ENCODE measurements at regions not wholly inside any gene's neighbourhood (a gene's known extent, or its start where the extent isn't known, plus 50 kb on each side); places are given as distances from the start of the nearest gene placed in this dataset.

GRCh38 chr3:159340877-159341500 is 539.1 kb downstream of the MFSD1 start:
- TF ChIP-seq MXI1 (conservative IDR thresholded peaks at IDR 0.05; ENCODE audit: poor library complexity, severe bottlenecking) = no peak
- TF ChIP-seq SMC3 (conservative IDR thresholded peaks at IDR 0.05; ENCODE audit: poor library complexity) = no peak
- no peak for TF ChIP-seq REST (IDR thresholded peaks at IDR 0.05; ENCODE audit: borderline replicate concordance)
- TF ChIP-seq TAF1 (IDR thresholded peaks at IDR 0.05; ENCODE audit: low read depth) = no peak
- no peak for TF ChIP-seq EZH2 (IDR thresholded peaks at IDR 0.05; ENCODE audit: borderline replicate concordance, insufficient read depth, low read length, poor library complexity, severe bottlenecking)
- TF ChIP-seq POLR2AphosphoS5 (IDR thresholded peaks at IDR 0.05) = no peak
- no peak for TF ChIP-seq CTCF (IDR thresholded peaks at IDR 0.05; ENCODE audit: poor library complexity, severe bottlenecking)
- TF ChIP-seq EP300 (conservative IDR thresholded peaks at IDR 0.05; ENCODE audit: poor library complexity, severe bottlenecking) = no peak
- TF ChIP-seq RAD21 (conservative IDR thresholded peaks at IDR 0.05) = no peak
- Histone ChIP-seq H3K79me2 (replicated peaks; ENCODE audit: insufficient read depth, low read length) (no peaks in the 10 kb centered on the region), H4K20me1 (ENCODE audit: insufficient read depth) (no peaks in the 10 kb centered on the region), H3K27ac (ENCODE audit: low read length) (no peak overlapping the region), H3K9ac (ENCODE audit: low read length) (no peak overlapping the region), H3K4me2 (ENCODE audit: low read length) (no peak overlapping the region), H3K4me3 (ENCODE audit: low read length) (no peak overlapping the region), H3K9me2 (ENCODE audit: insufficient read depth, low read length) (no peaks in the 10 kb centered on the region), H2AFZ (ENCODE audit: low read depth, low read length) (no peak overlapping the region), H3F3A (ENCODE audit: insufficient read depth, low read length, poor library complexity, severe bottlenecking) (no peaks in the 10 kb centered on the region), H3K27me3 (ENCODE audit: insufficient read depth, low read depth, low read length) (no peaks in the 10 kb centered on the region), H3K9me3 (ENCODE audit: low read length) (no peaks in the 10 kb centered on the region), H3K36me3 (ENCODE audit: insufficient read depth, low read length) (no peaks in the 10 kb centered on the region)

- no peaks in the 10 kb centered on the region for H3K9me2 ChIP-seq (ENCODE audit: insufficient read depth, low read length)
- TF ChIP-seq SMC3 (conservative IDR thresholded peaks at IDR 0.05; ENCODE audit: poor library complexity) = no peak
- no peak for TF ChIP-seq TAF1 (IDR thresholded peaks at IDR 0.05; ENCODE audit: low read depth)
- no peak for TF ChIP-seq EZH2 (IDR thresholded peaks at IDR 0.05; ENCODE audit: borderline replicate concordance, insufficient read depth, low read length, poor library complexity, severe bottlenecking)
- TF ChIP-seq MXI1 (conservative IDR thresholded peaks at IDR 0.05; ENCODE audit: poor library complexity, severe bottlenecking) = no peak
- TF ChIP-seq REST (IDR thresholded peaks at IDR 0.05; ENCODE audit: borderline replicate concordance) = no peak
- TF ChIP-seq RAD21 (conservative IDR thresholded peaks at IDR 0.05) = no peak
- TF ChIP-seq POLR2AphosphoS5 (IDR thresholded peaks at IDR 0.05) = no peak
- TF ChIP-seq EP300 (conservative IDR thresholded peaks at IDR 0.05; ENCODE audit: poor library complexity, severe bottlenecking) = no peak
- no peak for TF ChIP-seq CTCF (IDR thresholded peaks at IDR 0.05; ENCODE audit: poor library complexity, severe bottlenecking)
- no peak overlapping the region for H2AFZ ChIP-seq (ENCODE audit: low read depth, low read length)
Measured at GRCh38 chr3:159346271-159346903, 544.5 kb downstream of the MFSD1 start.

More at GRCh38 chr3:159346271-159346903, 544.5 kb downstream of the MFSD1 start:
- no peaks in the 10 kb centered on the region for H3K9me3 ChIP-seq (ENCODE audit: low read length)
- no peaks in the 10 kb centered on the region for H3K79me2 ChIP-seq (replicated peaks; ENCODE audit: insufficient read depth, low read length)
- no peaks in the 10 kb centered on the region for H3K36me3 ChIP-seq (ENCODE audit: insufficient read depth, low read length)
- H4K20me1 ChIP-seq (ENCODE audit: insufficient read depth) = no peaks in the 10 kb centered on the region
- no peak overlapping the region for H3K27ac ChIP-seq (ENCODE audit: low read length)
- H3K27me3 ChIP-seq (ENCODE audit: insufficient read depth, low read depth, low read length) = no peaks in the 10 kb centered on the region
- no peaks in the 10 kb centered on the region for H3F3A ChIP-seq (ENCODE audit: insufficient read depth, low read length, poor library complexity, severe bottlenecking)
- H3K9ac ChIP-seq (ENCODE audit: low read length) = no peak overlapping the region
- no peak overlapping the region for H3K4me3 ChIP-seq (ENCODE audit: low read length)
- H3K4me2 ChIP-seq (ENCODE audit: low read length) = no peak overlapping the region

Measured in neural cell (in vitro differentiated cells).